HUES48 (cell line): ENCODE measurements at regions not wholly inside any gene's neighbourhood (a gene's known extent, or its start where the extent isn't known, plus 50 kb on each side); places are given as distances from the start of the nearest gene placed in this dataset.
A peak's percentile ranks its signal among the peaks of the same experiment; 100 is the strongest.

Source experiments
- H3K27ac ChIP-seq: one replicate; pipeline ENCODE4 v1.7.0; 2013; ENCODE audit warnings: low read depth, low read length, inconsistent platforms
- H3K27me3 ChIP-seq: 2 replicates; pipeline ENCODE4 v1.6.1; 2013; ENCODE audit warnings: mild to moderate bottlenecking, low read length; ENCODE audit not compliant: control insufficient read depth, insufficient read depth
- H3K36me3 ChIP-seq: 2 replicates; pipeline ENCODE4 v1.6.1; 2013; ENCODE audit warnings: low read length; ENCODE audit not compliant: control insufficient read depth, insufficient read depth
- H3K4me1 ChIP-seq: 2 replicates; pipeline ENCODE4 v1.6.1; 2013; ENCODE audit warnings: mild to moderate bottlenecking, low read length; ENCODE audit not compliant: control insufficient read depth, insufficient read depth
- H3K4me3 ChIP-seq: 2 replicates; pipeline ENCODE4 v1.5.1; 2013; ENCODE audit warnings: mild to moderate bottlenecking, low read depth, low read length
- H3K9ac ChIP-seq: 2 replicates; pipeline ENCODE4 v1.6.1; 2013; ENCODE audit warnings: mild to moderate bottlenecking, low read depth, low read length, moderate library complexity
- H3K9me3 ChIP-seq: 2 replicates; pipeline ENCODE4 v1.6.1; 2013; ENCODE audit warnings: low read length; ENCODE audit not compliant: control insufficient read depth, insufficient read depth

DNA sequence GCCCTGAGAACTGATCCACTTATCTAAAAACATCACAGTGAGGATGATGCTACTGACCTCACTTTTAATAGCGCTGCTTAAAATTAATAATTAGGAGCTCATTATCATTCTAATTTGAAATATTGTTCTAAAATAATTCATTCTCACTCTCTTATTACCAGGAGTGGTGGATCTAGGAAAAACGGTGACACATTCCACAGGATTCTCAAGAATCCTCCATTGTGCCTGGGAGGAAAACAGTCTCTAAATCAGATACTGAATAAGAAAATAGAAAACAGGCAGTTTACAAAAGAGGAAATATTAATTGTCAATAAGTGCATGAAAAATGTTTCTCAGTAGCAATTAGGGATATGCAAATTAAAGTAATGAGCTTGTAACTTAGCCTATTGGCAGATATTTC is 187.4 kb downstream of the TENT5A start:
- Histone ChIP-seq H3K4me1 (peaks cover 25% of the 10 kb centered on the region; the same call in 1 of the 2 replicates), H3K27me3 (no peaks in the 10 kb centered on the region), H3K27ac (peak overlapping the region; percentile 73), H3K9me3 (no peaks in the 10 kb centered on the region), H3K36me3 (no peaks in the 10 kb centered on the region), H3K4me3 (no peak overlapping the region), H3K9ac (no peak overlapping the region)

- Histone ChIP-seq H3K4me3 (no peak overlapping the region), H3K36me3 (no peaks in the 10 kb centered on the region), H3K4me1 (peaks cover 25% of the 10 kb centered on the region; the same call in 1 of the 2 replicates), H3K9ac (no peak overlapping the region), H3K9me3 (no peaks in the 10 kb centered on the region), H3K27me3 (no peaks in the 10 kb centered on the region), H3K27ac (peak overlapping the region; percentile 73)
Measured at GRCh38 chr6:81564470-81565068, 187.9 kb downstream of the TENT5A start.

DNA sequence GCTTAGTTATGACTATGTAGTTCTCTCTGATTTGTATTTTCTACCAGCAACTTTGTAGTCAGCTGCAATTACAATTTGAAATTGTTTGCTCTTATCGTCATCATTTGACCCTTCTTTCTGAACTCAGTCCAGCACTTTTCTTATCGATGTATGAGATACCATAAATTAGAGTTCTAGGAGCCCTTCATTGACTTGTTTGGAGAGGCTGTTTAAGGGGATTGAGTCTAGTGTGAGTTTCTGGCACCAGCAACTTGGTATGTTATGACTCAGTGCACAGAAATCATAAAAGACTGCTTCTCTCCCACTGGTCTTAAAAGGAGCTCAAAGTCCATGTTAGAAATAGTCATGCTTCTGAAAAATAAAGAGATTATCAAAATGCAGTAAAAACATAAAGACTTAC is 190.3 kb downstream of the TENT5A start:
- Histone ChIP-seq H3K36me3 (no peaks in the 10 kb centered on the region), H3K9me3 (no peaks in the 10 kb centered on the region), H3K4me3 (no peak overlapping the region), H3K9ac (no peak overlapping the region), H3K27ac (no peak overlapping the region), H3K4me1 (peaks cover 25% of the 10 kb centered on the region; the same call in 1 of the 2 replicates), H3K27me3 (no peaks in the 10 kb centered on the region)

DNA sequence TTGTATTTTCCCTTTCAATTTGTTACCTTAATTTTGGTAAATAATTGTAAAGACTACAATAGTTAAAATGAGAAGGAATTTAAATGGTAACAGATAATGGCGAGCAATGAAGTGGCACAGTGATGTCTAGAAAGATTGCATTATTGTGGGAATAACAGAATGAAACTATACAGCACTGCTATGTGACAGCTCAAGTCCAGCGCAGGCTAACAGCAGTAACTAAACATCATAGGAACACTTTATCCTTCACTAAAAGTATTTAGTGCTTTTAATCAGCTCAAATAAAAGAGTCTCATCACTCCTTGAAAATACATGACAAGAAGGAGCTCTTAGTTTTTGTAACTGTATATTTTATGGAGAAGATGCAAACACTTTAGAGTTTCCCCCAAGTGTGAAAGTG is 190.8 kb downstream of the TENT5A start:
- no peak overlapping the region for H3K4me3 ChIP-seq
- no peaks in the 10 kb centered on the region for H3K9me3 ChIP-seq
- H3K27ac ChIP-seq = no peak overlapping the region
- peaks cover 25% of the 10 kb centered on the region; the same call in 1 of the 2 replicates for H3K4me1 ChIP-seq
- no peaks in the 10 kb centered on the region for H3K36me3 ChIP-seq
- H3K9ac ChIP-seq = no peak overlapping the region
- no peaks in the 10 kb centered on the region for H3K27me3 ChIP-seq

- H3K36me3 ChIP-seq = no peaks in the 10 kb centered on the region
- H3K27me3 ChIP-seq = no peaks in the 10 kb centered on the region
- H3K9ac ChIP-seq = no peak overlapping the region
- no peak overlapping the region for H3K4me3 ChIP-seq
- H3K4me1 ChIP-seq = peaks cover 30% of the 10 kb centered on the region
- peak overlapping the region; percentile 18 for H3K27ac ChIP-seq
- no peaks in the 10 kb centered on the region for H3K9me3 ChIP-seq
Measured at GRCh38 chr6:81561071-81561564, 191.4 kb downstream of the TENT5A start.

DNA sequence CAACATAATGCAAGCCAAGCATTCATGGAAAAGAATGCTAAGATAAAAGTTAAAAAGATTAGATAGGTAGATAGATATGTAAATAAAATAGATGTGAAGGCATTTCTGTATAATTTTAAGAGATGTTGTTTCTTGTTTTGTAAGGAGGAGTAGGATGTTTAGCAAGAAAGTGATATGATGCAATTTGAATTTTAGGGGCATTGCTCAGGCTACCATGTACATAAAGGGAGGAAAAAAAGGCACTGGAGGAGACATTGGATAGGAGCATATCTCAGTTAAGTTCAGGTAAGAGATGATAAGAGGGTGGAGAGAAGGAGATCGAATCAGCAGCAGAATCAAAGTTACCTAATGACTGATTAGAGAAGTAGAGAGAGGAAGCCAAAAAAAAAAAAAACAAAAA is 194.7 kb downstream of the TENT5A start:
- H3K4me1 ChIP-seq = peaks cover 21% of the 10 kb centered on the region
- no peaks in the 10 kb centered on the region for H3K36me3 ChIP-seq
- H3K4me3 ChIP-seq = no peak overlapping the region
- no peaks in the 10 kb centered on the region for H3K27me3 ChIP-seq
- no peak overlapping the region for H3K27ac ChIP-seq
- H3K9ac ChIP-seq = no peak overlapping the region
- H3K9me3 ChIP-seq = no peaks in the 10 kb centered on the region

DNA sequence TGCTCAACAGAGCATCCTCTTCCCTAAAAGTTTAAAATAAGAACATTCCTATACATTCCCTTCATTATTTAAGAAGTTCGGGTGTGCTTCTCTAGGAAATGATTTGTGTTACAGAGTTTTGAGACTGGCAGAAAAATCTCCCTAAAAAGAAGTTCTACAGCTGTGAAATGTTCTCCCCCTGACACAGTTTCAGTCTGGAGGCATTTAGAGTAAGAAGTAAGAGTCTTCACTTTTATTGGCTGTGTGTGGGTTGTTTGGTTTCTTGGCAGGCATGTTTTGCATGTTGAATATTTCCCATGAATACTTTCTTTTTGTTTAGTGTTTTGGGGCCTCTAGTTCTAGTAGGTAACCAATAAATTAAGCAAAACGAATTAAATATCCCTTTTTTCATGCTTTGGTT is 195.9 kb downstream of the TENT5A start:
- peaks cover 14% of the 10 kb centered on the region for H3K4me1 ChIP-seq
- H3K9ac ChIP-seq = no peak overlapping the region
- no peaks in the 10 kb centered on the region for H3K36me3 ChIP-seq
- H3K9me3 ChIP-seq = no peaks in the 10 kb centered on the region
- no peak overlapping the region for H3K4me3 ChIP-seq
- no peak overlapping the region for H3K27ac ChIP-seq
- no peaks in the 10 kb centered on the region for H3K27me3 ChIP-seq

GRCh38 chr6:81553216-81553615 is 199.3 kb downstream of the TENT5A start:
- Histone ChIP-seq H3K9ac (no peak overlapping the region), H3K27ac (no peak overlapping the region), H3K4me3 (no peak overlapping the region), H3K27me3 (no peaks in the 10 kb centered on the region), H3K36me3 (no peaks in the 10 kb centered on the region), H3K9me3 (no peaks in the 10 kb centered on the region), H3K4me1 (peaks cover 5% of the 10 kb centered on the region)

- Histone ChIP-seq H3K4me1 (peaks cover 5% of the 10 kb centered on the region), H3K36me3 (no peaks in the 10 kb centered on the region), H3K9me3 (no peaks in the 10 kb centered on the region), H3K4me3 (no peak overlapping the region), H3K9ac (no peak overlapping the region), H3K27ac (no peak overlapping the region), H3K27me3 (no peaks in the 10 kb centered on the region)
Measured at GRCh38 chr6:81552644-81553043, 199.8 kb downstream of the TENT5A start.

DNA sequence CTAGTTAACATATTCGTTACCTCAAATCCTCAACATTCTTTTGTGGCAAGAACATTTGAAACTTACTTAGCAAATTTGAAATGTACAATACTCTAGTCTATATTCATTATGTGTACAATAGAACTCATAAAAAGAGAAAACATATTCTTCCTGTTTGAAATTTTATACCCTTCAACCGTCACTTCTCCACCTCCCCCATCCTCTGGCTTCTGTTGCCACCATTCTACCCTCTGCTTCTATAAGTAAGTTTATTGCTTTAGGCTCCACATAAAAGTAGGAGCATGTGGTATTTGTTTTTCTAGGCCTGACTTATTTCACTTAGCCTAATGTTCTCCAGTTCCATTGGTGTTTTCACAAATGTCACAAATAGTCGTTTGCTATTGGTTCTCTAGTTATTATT is 205.3 kb downstream of the TENT5A start:
- Histone ChIP-seq H3K9ac (no peak overlapping the region), H3K4me3 (no peak overlapping the region), H3K27me3 (no peaks in the 10 kb centered on the region), H3K36me3 (no peaks in the 10 kb centered on the region), H3K4me1 (peaks cover 16% of the 10 kb centered on the region), H3K27ac (no peak overlapping the region), H3K9me3 (no peaks in the 10 kb centered on the region)

GRCh38 chr6:81534934-81535465 is 217.5 kb downstream of the TENT5A start:
- Histone ChIP-seq H3K27me3 (no peaks in the 10 kb centered on the region), H3K4me1 (no peaks in the 10 kb centered on the region), H3K9ac (no peak overlapping the region), H3K9me3 (no peaks in the 10 kb centered on the region), H3K4me3 (no peak overlapping the region), H3K36me3 (no peaks in the 10 kb centered on the region), H3K27ac (no peak overlapping the region)
